NCI-H1417 (cell line): ENCODE measurements at regions not wholly inside any gene's neighbourhood (a gene's known extent, or its start where the extent isn't known, plus 50 kb on each side); places are given as distances from the start of the nearest gene placed in this dataset.

ENCODE experiments used
- DNase-seq, 3 experiments: peaks; one replicate each; lab custom pipeline; 2025; lab: John Stamatoyannopoulos, UW

DNA sequence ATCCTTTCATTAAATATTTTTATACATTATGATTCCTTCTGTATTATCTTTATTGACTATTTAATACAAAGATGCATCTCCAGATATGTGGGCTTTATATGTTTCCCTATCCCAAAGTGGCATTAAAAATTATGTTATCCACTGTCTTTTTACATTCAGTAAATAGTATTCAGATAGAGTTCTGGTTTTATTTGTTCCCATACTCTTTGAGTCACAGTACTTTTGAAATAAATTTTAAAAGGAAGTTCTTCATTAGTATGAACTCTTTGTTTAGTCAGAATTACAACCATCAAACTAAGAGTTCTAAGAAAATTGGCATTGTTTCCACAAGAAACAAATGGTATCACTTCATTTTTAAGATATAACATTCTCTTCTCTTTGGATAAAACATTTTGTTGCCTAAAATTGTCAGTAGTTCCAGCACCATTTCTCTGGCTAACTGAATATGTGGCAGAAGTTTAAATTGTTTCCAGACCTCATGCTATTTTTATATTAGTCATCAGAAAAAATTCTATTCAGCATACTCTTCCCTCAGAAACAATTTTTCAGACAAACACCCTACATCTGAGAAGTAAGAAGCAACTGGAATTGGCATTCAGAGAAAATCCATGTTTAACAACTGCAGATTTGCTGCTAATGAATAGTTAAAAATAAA lies 88.5 kb upstream of the COL5A2 start:
- no peak for DNase-seq

DNA sequence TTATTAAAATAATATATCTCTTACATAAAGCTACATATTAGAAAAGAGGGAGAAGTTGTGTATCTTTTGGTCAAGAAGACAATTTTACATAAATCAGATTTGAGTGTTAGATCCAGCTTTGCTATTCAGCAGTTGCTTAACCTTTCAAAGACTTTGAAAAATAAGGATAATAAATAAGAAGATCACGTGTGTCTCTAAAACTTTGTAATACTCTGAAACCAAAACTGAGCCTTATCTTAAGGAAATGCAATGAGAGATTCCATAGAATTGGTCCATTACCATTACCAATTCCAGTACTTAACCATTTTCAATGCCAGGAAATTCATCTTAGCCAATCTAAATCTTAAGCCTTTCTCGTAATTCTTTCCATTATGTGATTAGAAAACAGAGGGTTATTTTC lies 89.2 kb upstream of the COL5A2 start:
- DNase-seq: no peak

DNA sequence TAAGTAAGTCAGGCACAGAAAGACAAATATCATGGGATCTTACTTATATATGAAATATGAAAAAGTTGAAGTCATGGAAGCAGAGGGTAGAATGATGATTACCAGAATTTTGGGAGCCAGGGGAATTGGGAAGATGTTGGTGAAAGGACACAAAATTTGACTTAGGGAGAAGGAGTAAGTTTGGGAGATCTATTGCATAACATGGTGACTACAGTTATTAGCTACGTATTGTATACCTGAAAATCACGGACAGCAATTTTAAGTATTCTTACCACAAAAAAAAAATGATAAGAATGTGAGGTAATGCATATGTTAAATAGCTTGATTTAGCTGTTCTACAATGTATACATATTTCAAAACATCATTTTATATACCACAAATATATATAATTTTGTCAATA lies 94.2 kb upstream of the COL5A2 start:
- DNase-seq: no peak

DNA sequence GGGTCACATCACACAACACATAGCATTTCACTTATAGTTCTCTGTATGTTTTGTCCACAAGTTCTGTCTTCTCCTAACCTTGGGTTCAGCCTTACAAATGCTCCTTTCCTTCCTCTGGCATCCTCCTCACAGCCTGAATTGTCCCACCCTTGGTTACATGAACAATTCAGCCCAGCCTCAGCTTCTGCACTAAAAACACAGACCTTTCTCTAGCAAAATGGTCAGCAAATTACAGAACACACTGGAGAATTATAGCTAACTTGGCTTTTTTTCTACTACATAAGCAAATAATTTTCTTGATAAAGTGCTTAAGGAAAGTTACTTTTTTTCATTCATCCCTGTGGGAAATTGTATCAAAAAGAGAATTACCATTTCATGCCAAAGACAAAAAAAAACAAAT lies 94.8 kb upstream of the COL5A2 start:
- no peak for DNase-seq

DNA sequence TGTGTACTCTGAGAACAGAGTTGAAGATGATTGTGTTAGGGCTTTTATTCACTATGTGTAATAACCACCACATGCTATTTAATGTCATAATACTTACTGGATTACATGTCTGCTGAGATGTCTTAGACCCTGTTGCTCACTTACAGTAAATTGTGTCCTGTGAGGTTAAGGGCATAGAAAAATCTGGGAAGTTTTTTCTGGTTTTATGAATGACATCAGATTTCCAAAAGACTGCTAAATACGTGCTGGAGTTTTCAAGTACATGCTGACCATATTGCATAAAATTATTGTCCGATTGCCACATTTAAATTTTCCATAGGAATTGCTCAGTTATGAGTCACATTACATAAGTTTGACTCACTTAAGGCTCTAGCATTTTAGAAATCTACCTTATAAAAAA lies 96.7 kb upstream of the COL5A2 start:
- no peak for DNase-seq

DNA sequence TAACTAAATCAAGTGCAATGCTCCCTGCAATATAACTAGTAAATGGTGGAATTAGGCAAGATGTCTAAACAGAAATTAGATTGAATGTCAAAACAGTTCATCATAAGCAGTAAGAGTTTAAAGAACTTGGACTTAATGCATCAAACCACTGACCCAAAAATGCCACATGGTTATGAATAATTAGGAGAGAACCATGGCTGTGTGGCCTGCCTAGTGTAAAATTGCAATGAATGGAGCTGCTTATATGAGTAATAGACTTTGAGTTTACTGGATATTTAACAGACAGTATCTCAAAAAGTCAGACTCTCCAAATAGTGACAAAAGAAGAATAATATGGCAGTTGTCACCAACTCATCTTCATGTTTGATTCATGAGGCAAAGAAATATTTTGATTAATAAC lies 101.6 kb upstream of the COL5A2 start:
- DNase-seq: no peak

DNA sequence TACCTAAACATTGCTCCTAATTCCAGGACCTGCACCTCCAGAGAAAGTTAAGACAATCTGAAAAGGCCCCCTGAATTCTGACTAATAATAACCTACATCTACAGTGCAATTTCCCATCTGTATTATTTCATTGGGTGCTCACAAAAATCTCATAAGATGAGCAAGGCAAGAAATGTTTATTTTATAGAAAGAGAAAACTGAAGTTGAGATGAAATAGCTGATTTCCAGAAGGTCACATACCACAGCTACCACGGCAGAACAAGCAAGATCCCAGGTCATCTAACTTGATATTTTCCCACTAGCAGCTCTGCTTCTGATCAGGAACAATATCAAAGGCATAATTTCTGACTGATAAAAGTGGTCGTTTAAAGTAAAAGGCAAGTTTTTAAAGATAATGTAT lies 105.8 kb upstream of the COL5A2 start:
- no peak for DNase-seq

DNA sequence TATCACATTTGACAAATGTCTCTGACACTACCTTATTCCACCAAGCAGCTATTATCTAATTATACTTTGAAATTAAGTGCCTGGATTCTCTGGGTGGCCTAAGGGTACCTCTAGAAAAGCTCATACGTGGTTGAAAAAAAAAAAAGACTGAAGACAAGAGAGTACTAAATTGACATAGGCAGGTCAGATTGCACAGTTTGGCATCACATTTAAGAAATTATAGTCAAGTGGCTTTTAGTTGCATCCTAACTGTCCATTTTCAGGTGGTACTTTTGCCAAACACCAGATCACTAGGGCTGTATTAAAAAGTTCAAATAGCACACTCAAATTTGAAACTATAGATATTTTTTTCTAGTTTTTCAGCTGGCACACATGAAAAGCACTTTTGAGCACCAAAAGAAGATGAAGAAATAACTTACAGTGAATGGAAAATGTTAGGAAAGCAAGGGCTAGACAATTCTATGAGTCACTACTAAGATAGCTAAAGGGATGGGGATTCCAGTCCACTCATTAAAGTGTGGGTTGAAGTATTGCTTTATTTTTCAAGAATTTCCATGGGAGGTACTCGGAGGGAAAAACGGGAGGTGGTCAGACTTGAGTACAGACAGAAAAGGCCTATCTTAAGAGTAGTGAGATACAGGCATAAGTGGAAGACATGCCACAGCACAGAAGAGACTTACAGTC lies 106.5 kb upstream of the COL5A2 start:
- peak in 2 of 3 experiments; percentile 0 to 62 for DNase-seq

DNA sequence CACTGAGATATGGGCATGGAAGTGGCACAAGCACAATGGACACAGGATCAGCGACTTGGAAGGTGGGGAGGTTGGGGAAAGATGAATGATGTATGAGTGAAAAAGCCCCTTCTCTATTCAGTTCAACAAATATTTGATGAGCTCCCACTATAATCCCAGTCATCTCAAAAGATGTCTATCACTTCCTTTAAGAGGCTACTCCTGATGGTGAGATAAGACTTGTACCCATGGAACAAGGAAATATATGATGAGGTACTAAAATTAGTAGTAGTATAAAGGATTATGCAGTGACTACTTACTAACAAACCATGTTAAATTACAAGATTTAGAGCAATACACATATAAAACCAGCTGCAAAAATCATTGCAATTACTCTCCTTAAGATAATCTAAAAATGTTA lies 107.8 kb upstream of the COL5A2 start:
- no peak for DNase-seq

DNA sequence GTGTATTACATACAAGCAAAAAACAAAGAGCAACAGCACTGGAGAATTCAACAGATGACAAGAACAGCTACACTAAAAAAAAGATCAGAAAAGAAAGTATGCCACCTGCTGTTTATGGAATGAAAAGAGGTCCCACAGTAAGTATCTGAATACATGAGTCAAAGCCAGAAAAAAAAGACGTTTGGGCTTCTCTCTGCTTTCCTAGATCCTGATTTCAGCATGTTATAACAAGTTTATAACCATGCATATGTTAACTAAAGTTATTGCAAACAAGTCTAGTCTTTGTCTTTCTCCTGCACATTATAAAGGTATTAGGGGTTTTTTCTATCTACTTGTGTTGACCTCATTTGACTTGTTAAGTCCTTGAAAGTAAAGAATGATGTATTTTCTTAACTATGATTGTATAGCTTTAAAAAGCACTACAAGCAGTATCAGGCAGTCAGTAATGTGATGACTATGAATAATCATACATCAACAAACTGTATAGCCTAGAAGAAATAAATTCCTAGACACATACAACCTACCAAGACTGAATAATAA lies 108.5 kb upstream of the COL5A2 start:
- peak in 2 of 3 experiments; percentile 13 to 65 for DNase-seq

DNA sequence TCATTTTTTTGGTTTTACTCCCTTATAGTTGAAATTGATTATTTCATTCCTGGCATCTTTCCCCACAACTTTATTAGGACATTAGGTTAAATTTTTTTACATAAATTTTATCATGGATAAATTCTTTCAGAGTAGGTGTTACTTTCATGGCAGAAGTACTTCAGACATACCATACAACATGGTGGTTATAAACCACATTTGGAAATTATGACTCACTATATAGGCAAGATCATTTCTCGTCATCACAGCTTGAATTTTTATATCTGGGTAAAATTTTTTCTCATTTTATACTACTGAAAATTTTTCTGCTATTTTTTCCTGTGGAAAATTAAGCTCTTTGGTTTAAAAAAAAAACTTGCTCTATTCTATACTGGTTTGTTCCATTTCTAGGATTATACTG lies 111.9 kb upstream of the COL5A2 start:
- DNase-seq: no peak

DNA sequence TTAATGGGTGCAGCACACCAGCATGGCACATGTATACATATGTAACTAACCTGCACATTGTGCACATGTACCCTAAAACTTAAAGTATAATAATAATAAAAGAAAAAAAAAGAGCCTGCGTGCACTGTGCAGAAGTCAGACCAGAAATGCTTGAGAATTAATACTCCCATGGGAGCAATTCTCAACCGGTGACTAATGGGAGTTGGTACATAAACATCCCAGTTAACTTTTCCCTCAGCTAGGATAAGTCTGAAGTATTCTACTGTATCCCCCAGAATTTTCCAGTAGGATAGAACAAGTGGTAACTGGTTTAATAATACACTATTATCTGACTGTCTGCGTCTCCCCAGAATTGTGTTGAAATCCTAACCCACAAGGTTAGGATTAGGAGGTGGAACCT lies 113.6 kb upstream of the COL5A2 start:
- no peak for DNase-seq

DNA sequence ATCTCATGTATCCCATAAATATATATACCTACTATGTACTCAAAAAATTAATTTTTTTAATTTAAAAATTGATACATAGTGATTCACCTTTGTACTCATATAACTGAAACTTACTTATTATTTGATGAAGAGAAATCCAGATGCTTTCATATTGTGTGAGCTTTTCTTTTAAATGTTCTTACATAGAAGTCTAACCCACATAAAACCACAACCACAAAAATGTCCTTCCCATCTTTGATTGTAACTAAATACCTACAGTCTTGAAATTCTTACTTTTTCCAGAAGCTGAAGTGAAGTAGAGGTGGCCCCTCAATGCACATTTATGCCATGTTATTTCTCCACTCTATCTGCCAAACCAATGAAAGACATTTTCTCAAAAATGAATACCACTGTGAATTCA lies 117.9 kb upstream of the COL5A2 start:
- no peak for DNase-seq

DNA sequence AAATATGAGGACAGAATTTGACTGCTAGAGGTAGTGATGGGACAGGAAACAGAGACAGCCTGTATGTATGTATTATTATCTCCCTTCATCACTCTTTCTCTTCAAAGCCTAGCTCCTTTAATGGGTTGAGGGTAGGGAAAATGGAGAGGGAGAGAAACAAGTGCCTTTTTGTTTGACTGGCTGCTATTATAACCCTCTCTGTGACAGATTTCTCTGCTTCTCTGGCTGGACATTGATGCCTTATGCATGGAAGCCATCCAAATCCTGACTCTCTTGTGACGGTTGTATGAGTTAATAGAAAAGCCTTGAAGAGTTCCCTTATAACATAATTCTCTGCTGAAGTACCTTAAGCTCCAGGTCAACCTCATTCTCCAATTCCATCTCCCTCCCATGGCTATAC lies 118.5 kb upstream of the COL5A2 start:
- no peak for DNase-seq

DNA sequence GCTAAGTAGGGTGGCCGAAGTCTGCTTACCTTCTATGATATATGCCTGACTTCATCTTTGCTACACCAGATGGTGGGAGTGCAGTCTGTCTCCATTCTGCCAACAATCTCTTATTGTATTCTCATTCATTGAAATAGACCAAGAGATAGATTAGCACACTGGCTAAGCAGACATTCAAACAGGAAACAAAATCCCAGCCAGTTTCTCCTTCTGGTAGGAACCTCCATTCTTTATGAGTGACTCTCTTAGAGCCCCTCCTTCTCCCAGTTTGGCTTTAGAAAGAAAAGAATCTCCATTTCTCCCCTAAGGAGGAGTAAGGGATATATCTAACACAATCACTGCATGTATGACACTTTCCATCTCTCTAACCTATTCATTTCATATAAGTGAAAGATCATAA lies 118.9 kb upstream of the COL5A2 start:
- DNase-seq: no peak

DNA sequence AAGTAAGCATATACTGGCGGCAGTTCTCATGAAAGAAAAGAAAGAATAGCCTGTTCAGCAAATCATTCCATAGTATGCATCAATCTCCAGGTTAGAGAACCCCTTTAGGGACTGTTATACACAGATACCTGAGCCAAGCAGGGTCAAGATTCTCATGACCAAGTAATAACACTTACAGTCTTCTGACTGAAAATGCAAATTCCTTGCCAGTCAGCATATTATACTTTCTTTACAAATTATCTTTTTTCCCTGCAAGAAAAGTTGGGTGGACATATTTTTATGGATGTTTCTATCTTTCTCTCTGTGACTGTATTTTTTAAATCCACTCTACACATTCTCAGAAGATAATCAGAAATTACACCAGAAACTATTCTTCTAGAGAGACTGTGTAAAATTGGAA lies 120.4 kb upstream of the COL5A2 start:
- DNase-seq: no peak

DNA sequence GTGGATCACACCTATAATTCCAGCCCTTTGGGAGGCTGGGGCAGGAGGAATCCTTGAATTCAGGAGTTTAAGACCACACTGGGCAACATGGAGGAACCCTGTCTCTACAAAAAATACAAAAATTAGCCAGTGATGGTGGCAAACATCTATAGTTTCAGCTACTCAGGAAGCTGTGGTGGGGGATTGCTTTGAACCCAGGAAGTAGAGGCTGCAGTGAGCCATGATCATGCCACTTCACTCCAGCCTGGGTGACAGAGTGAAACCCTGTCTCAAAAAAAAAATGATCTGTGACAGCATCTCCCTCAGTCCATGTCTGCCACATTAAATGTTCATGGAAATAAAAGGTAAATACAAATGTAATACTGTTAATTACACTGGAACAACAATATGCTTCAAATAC lies 121.4 kb upstream of the COL5A2 start:
- no peak for DNase-seq

DNA sequence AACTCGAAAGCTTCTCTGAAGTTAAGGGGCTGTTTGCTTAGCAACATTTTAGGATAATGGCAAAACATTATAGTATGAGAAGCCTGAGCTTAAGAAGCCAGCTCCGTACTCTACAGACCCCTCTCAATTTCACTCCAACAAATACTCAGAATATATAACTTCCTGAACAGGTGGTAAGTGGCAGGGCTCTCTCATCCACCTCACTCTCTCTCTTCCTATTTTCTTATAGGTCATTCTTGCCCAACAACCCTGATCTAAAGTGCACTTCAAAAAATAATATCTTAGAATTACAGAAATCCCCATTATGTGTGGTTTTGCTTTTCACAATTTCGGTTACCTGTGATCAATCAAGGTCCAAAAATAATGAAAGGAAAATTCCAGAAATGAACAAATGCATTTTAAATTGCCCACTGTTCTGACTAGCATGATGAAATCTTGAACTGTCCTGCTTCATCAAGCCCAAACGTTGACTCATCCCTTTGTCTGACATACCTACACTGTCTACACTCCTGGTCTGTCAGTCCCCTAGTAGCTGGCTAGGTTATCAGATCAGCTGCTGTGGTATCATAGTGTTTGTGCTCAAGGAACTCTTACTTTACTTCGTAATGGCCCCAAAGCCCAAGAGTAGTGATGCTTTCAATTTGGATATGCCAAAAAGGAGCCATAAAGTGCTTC lies 122.8 kb upstream of the COL5A2 start:
- no peak for DNase-seq

DNA sequence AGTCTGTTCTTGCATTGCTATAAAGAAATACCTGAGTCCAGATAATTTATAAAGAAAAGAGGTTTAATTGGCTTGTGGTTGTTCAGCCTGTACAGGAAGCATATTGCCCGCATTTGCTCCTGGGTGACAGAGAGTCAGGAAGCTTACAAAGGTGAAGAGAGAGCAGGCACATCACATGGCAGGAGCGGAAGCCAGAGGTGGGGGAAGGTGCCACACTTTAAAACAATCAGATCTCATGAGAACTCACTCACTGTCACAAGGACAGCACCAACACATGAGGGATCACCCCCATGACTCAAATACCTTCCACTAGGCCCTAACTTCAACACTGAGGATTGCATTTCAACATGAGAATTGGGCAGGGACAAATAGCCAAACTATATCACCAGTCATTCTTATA lies 124.8 kb upstream of the COL5A2 start:
- DNase-seq: no peak

DNA sequence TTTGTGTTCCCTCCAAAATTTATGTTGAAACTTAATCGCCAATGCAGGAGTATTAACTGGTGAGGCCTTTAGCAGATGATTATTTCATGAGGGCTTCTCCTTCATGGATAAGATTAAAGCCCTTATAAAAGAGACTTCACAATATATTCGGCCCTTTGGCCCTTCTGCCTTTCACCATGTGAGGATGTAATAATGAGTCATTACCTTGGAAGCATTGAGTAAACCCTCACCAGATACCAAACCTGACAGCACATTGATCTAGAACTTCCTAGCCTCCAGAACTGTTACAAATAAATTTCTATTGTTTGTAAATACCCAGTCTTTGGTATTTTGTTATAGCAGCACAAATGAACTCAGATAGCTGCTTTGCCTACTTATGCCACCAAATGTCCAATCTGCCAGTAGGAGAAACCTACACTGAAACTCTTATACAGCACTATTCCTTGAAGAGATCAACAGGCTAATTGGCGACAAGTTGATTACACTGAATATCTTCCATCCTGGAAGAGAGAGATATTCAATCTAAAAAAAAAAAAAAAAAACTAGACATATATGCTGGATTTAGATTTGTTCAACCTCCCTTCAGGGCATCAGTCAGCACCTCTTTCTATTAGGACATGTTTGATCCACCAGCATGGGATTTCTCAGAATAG lies 125.9 kb upstream of the COL5A2 start:
- no peak for DNase-seq

DNA sequence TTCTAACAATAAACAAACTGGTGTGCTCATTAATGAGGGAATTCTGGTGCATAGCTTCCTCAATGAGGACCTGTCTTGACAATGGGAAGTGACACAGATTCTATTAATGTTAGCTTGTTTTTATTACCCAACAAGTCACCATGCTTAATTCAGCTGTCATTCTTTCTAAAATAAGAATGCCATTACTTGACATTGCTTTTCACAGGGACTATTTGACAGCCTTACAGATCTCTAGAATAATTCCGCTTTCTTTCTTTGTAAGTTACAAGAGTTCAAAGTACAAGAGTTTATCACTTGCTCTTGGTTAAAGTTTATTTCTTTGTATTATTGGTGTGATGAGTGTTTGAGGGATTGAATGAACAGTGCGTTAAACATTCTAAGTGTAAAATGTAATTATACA lies 127.0 kb upstream of the COL5A2 start:
- no peak for DNase-seq

DNA sequence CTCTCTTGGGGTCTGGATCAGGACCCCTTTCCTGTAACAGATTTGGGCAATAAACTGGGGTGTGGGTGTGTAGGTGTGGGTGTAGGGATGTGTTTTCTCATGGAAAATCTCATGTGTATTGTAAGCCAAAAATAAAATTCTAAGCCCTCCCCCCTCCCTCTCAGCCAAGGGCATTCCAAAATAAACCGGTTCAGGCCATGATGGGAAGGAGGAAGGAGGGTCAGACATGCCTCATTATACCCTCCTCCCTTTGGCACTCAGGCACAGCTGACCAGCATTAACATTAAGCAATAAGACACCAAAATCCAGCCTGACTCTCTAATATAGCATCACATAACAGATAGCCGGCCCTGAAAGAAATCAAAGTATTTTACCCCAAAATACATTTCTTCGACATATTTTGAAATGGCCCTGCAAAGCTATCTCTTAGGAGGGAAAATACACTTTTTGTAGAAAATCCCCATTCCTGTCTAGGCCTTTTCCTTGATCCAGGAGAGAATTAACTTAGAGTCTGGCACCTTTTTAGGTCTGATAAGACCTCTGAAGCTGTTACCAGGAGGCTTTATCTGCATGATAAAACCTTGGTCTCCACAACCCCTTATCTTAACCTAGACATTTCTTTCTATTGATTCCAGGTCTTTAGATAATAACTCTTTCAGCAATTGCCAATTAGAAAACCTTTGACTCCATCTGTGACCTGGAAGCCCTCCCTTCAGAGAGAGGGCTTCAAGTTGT lies 128.7 kb upstream of the COL5A2 start:
- DNase-seq: no peak
